ENCODE measurements at regions not wholly inside any gene's neighbourhood (a gene's known extent, or its start where the extent isn't known, plus 50 kb on each side); places are given as distances from the start of the nearest gene placed in this dataset.

DNA sequence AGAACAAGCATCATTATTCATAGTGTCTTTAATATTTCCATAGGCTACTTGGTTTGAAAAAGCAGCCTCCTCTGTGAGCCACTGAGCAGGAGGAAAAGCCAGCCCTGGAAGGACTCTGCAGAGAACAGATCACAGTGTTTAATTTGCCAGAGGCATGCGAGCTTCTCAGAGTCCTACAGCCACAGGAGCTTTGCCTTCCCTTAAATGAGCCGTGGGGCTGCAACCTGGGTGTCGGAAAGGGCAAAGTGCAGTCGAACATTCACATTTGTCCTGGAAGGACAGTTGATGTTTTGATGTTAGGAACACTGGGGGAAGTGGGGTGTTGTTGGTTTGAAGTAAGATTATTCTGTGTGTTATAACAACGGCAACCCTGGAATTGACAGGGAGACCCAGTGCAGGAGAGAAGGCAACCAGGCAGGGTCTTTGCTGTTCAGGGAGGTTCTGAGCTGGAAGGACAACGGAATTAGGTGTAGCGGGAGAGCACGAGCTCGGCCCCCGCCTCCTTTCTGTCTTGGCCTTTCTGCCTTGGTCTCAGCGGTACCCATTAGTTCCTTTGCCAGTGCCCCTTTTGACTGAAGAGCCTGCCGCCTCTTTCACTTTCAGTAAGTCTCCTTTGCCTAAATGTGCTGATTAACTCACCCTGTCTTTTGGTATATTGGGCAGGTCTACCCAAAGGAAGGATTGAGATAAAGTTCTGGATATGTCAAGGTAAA, 192.3 kb upstream of the PITRM1 start:
- DNase-seq: no peak

DNA sequence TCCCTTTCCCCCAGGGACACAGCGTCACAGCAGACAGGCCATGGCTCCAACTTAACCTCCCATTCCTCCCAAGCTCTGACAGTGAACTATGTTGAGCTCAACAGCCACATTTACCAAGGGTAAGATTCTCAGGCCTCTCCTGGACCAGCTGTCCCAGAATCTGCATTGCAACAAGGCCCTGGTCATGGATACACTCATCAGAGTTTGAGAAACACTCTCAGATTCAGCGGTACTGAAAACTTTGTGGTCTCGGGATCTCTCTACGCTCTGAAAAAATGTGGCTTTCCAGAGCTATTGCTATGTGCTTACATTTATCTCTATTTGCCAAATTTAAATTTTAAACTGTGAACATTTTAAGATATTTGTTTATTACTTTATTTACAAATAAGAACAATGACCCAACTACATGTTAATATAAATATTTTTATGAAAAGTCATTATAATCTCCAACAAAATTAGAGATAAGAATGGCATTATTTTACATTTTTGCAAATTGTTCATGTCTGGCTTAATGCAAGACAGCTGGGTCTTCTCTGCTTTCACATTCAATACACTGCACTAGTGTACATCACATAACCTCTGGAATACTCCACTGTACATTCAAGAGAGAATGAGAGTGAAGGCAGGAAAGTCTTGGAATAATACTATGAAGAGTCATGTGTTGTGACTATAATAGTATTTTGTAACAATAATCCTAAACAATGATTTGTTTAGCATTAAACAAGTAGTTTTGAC, 190.9 kb upstream of the PITRM1 start:
- no peak for DNase-seq

DNA sequence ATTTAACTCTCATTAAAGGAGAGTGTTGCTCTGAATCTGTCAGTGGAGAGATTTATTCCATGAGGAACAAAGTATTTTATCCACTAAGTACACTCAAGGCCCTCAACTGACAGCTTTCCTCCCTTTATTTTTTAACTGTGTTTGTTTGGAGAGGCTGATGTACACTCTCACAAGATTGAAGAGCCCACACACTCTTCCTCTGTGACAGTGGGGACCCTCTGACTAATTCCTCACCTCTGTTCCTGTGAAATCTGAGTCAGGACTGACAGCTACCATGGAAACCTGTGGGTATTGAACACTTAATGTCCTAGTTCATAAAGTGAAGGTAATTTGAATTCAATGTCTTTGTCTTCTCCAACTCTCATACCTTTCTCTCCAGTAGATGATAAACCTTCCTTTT, 189.8 kb upstream of the PITRM1 start:
- no peak for DNase-seq

DNA sequence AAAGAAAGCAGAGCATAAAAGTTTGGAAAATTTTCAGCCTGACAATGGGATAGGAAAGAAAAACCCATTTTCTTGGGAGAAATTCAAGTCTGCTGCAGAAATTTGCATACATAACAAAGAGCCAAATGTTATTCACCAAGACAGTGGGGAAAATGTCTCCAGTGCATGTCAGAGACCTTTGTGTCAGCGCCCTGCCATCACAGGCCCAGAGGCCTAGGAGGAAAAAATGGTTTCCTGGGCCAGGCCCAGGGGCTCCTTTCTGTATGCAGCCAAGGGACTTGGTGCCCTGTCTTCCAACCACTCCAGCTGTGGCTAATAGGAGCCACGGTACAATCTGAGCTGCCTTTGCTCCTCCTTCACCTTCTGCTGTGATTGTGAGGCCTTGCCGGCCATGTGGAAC, 189.1 kb upstream of the PITRM1 start:
- DNase-seq: no peak

DNA sequence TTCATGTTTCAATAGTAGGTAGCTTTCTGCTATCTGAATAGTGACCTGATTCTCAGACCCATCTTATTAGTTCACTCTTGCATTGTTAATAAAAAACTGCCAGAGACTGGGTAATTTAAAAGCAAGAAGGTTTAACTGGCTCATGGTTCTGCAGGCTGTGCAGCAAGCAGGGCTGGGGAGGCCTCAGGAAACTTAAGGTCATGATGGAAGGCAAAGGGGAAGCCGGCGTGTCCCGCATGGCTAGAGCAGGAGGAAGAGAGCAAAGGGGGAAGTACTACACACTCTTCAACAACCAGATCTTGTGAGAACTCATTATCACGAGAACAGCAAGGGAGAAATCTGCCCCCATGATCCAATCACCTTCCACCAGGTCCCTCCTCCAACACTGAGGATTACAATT, 185.2 kb upstream of the PITRM1 start:
- DNase-seq: no peak

DNA sequence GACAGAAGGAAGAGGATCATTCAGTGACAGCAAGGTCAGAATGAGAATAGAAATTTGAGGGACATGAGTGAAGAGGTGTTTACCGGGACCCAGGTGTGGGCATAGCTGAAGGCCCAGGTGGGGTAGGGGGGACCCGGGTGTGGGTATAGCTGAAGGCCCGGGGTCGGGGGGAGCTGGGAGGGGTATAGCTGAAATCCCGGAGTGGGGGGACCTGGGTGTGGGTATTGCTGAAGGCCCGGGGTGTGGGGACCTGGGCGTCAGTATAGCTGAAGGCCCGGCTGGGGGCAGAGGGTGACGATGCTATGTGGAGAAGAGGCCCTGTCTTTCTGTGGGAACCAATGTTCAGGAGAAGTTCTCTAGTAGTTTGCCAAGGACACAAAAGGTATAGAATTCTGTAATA, 183.0 kb upstream of the PITRM1 start:
- no peak for DNase-seq

DNA sequence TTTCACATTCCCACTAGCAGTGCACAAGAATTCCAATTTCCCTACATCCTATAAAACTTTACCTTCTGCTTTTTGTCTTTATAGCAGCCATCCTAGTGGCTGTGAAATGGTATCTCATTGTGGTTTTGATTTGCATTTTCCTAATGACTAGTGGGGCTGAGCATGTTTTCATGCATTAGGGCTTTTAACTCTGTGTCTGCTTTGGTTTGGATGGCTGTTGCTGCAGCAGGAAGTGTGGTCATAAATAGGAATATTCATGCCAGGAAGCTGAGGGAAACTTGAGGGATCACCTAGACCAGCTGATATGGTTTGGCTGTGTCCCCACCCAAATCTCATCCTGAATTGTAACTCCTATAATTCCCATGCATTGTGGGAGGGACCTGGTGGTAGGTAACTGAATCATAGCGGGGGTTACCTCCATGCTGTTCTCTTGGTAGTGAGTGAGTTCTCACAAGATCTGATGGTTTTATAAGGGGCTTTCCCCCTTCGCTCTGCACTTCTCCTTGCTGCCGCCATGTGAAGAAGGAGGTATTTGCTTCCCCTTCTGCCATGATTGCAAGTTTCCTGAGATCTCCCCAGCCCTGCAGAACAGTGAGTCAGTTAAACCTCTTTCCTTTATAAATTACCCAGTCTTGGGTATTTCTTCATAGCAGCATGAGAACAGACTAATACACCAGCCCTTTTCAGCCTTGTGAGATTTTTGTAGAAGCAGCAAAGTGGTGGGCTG, 181.8 kb upstream of the PITRM1 start:
- peak; percentile 19 for DNase-seq

DNA sequence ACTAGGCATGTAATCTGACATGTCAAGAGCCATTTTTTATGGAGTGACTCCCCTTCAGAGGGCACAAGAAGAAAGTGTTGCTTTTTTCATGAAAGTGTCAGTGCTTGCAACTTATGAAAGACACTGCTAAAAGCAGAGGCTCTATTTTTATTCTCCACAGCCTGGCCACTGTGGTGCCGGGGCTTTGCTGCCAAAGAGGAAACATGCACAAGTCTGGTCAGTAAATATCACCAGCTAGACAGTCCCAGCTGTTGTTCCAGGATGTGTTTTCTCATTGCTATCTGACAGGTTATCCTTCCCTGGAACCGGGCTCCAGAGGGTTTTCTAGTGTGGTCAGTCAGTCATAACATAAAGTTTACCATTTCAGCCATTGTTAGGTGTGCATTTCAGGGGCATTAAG, 180.7 kb upstream of the PITRM1 start:
- DNase-seq: no peak

DNA sequence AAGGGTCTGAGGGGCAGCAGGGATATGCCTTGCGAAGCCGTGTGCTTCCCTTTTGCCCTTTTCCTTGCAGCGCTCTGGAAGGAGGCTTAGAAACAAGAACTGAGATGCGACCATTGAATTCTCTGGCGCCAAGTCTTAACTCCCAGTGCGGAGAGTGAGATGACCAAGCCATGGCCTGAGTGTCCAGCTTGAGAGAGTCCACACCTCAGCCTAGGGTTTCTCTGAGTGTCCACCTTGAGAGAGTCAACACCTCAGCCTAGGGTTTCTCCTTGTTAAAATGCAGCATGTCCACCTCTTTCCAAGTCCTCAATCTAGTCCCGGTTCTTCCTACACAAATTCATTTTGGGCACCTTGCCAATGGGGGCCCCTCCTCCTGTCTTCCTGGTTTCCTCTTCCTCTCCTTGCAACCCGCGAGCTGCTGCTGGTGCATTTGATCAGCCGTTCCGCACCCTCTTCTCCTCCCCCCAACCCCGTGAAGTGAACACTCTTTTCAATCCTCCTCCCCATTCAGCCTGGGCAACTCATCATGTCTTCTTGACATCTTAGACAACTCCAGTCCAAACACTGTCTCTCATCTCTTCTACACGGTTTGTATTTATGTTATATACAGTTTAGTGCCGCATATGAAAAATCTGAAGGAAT, 178.2 kb upstream of the PITRM1 start:
- peak; percentile 12 for DNase-seq

DNA sequence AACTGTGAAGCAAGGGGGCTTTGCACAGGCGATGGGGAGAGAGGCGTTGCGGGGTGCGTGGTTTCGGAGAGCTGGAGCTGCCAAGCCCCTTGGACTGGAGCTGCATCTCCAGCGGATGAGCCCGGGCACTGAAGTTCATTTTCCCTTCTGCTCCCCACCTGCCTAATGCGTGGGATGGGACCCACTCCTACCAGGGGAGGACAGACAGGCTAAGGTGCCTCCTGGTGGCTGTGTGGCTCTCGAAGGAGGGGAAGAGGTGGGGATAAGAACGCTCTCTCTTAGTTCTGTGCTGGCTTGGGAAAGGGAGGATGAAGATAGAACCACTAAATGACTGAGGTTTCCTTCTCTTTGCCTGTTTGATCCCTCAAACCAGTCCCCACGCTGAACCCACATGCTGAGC, 177.6 kb upstream of the PITRM1 start:
- DNase-seq: no peak

DNA sequence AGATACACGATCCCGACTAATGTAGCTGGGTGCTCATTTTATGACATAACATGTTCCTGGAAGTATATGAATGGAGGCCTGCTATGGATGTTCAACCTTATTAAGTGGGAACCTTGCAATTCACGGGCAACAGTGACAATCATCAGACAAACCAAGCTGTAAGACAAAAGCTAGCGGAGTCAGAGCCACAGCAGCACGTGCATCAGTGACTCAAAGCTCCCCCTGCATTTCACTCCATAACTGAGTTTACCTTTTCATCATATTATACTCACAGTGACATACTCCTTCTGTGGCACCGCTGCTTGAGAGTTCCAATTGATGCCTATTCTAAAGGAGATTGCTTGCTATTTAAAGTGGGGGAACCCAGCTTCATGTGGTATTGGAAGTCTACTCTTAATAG, 176.0 kb upstream of the PITRM1 start:
- DNase-seq: no peak

DNA sequence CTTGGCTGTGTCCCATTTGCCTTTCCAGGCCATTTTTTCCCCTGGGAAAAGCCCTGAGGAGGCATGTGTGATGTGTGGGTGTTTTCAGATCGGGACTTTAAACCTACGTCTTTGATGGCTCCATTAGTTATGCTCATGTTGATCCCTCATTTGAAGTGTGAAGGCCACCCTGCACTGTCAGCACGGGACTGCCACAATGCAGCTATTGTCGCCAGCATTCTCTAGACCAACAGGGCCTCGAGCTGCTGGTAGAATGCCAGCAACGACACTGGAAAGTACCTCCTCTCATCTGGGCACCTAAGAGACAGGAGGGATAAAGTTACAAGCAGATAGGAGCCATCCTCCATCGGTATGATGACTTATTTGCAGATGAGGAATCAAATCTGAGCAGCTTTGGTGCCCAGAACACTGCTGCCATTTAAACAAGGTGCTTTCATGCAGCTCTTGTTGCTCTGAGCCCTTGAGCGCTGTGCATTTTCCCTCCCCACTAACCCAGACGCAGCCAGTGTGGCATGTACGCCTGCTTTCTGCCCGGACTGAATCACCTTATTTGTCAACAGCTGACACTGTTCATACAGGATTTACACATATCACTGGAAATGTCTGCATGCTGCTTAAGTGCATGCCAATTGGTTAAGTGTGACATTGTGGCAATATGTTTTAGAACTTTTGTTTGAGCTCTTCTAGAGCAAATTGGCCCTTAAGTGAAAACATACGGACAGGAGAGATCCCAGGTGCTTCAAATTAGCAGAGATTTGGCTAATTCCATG, 175.0 kb upstream of the PITRM1 start:
- DNase-seq: no peak

DNA sequence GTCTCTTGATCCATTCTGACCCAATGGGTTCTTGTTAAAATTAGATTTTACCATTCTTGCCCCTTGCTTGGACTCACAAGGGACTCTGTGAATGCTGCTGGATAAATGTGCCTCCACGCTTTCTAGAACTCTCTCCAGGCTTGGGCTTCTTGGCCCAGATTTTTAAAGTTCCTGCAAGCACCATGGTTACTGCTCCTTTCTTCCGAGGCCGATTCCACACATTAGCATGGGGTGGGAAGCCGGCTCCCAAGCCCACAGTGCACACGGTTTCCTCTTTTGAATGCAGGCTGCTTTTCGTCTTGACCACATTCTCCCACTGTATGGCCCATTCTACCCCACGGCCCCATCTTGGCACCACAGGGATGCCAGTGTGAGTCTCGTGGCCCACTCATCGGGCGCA, 174.3 kb upstream of the PITRM1 start:
- no peak for DNase-seq

DNA sequence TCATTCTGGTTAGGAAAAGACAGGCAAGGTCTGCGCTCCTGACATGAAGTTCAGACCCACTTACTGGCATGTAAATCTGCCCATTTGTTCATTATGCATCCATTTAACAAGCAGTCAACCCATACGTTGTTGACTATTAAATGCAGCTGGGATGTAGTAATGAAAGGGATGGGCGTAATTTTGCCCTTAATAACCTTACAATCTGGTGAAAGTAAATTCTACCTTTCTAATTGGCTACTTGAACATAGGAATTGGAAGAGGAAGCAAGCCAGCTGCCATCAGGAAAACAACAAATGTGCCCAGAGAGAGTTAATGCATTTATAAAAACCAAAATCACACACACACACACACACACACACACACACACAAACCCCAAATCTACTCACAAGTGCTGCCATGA, 170.2 kb upstream of the PITRM1 start:
- no peak for DNase-seq

DNA sequence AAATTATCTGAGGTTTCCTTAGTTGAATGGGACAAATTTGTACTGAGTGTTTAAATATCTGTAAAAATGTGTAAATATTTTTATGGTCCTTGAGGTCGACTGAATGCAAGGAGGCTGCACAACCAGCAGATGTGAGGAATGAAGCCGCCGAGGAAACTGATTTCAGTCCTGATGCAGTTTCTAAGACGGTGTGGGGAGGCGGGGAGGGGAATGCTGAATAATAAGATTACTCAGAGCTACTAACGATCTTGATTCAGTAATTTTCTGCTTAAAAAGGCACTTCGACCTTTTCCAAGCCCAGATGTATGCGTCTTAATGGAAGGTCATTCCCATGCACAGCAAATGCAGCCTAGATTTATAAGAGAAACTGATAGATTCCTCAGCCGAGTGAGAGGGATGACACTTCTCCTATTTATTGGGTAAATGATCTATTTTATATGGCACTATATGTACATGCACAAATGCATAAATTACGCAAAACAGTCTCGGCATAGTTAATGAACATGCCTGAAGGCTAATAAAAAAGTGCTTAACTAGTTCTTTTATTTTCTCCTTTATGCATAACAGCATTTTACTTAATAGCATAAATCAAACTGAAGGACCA, 167.6 kb upstream of the PITRM1 start:
- DNase-seq: no peak

DNA sequence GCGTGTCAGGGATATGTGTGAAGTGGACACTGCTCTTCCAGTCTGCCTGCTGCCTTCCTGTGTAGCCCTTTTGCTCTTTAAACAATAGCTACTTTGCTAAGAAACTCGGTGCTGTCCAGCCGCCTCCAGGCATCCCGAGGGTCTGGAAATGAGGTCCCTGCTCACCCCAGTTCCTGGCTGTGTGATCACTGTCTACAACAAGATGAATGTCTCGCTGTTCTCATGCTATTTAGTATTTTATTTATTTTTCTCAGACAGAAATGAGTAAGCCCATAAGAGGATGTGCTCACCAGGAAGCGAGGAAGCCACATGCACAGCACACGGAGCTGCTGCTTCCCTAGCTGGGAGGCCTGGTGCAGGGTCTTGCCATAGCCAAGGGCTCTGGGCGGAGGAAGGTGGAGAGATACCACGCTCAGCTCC, 167.0 kb upstream of the PITRM1 start:
- DNase-seq: peak; percentile 34

DNA sequence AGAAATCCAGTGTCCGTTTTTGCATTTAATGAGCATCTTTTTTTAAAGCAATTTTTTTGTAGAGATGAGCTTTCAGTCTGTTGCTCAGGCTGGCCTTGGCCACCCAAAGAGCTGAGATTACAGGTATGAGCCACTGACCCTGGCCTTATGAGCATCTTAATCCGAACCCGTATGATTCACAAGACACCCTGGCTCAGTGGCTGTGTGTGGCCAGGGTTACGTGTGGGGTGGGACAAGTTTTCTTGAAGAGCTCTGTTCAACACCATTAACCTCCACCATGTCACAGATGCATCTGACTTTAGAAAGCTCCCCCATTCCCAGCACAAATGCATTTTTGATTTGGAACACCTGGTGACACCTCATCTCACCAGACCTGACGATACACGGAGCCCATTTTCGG, 166.5 kb upstream of the PITRM1 start:
- DNase-seq: no peak

DNA sequence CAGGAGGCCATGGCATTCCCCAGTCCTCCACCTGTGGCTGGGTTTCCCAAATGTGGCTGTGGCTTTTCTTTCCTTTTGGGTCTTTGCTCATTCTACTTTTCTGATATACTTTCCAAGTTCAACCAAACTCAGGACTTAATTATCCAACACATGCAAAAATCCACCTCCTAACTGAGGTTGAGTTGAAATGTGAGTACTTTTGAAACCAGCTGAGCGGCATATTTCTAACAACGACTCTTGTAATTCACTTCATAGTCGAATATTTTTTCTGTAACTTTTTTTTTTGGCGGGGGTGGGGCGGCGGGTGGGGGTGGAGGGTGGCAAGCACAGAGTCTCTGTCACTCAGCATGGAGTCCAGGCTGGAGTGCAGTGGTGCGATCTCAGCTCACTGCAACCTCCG, 165.2 kb upstream of the PITRM1 start:
- no peak for DNase-seq

DNA sequence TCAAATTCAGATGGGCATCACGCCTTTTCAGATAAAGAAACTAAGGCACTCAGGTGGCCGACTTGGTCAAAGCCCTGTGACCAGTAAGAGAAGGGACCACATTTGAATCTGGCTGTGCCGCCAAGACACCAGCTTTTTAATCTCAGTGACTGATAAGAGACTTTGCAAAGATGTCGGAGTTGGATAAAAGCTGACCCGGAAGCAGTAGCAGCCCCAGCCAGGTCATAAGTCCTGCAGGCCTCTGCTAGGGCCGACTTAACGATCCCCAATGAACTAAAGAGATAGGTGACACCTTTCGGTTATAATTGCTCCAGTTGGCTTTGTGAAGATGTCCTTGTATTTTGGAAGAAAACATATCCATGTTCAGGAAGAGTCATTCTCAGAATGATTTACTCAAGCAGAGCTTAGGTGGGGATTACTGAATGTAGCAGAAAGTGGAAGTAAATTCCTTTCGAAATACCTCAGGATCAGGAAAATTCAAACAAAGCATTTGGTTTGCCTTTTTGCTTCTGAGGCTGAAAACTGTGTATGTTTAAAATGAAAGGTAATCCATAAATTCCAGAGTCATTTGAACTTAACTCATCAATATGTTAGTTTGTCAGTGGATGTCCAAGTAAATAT, 164.2 kb upstream of the PITRM1 start:
- no peak for DNase-seq

DNA sequence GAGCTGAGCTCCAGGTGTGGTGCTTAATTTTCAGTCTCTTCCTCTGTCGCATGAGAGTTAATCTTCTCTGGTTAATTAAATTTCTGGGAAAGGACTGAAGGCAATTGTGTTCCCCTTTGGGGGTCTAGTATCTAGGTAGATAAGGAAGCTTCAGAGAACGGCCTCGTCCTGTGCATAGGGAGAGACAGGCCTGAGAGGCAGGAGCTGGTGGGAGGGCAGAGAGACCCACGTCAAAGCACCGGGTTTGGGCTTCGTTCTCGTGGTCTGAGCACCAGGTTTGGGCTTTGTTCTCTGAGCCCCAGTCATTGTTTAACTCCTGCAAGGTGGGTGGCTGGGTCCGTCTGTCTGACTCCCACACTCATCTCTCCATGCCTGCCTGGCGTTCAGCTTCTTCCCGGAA, 160.8 kb upstream of the PITRM1 start:
- no peak for DNase-seq

DNA sequence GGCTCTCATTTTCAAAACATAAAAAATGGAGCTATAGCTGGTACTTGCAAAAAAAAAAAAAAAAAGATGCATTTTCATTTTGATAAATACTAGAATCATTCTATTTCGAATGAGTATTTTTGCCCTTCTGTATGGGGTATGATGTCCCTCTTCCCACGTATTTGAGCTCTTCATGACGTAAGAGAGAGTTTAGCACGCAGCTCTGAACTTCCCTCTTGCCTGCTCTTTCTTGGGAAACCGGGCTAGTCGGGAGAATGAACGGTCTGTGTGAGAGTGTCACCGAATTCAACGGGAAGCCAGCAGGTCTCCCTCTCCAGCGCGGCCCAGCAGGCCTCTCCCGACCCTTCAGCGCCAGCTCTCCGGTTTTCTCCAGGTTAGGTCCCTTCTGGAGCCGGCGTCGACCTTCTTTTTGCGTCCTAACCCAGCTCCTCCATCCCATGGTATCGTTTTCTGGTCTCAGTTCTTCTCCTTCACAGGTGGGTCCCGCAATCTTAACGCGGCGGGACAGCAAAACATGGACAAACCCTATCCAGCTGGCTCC, 159.2 kb upstream of the PITRM1 start:
- no peak for DNase-seq

DNA sequence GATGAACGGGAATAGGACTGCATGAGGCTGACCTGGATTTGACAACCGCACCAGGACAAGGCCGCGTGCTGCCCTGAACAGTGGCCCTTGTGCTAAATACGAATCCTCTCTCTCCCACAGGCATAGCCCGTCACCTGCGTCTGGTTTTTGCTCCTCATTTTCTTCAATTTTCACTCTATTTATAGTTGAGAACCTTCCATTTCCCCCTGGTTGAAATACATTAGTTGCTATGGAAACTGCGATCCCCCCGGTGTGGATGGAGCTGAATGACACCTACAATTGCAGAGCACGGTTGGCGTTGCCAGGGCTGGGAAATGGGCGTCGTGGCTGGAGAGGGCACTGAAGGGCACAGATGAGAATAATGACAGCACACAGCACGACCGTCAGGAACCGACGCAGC, 158.6 kb upstream of the PITRM1 start:
- no peak for DNase-seq
